GM12872 (cell line): ENCODE measurements at regions not wholly inside any gene's neighbourhood (a gene's known extent, or its start where the extent isn't known, plus 50 kb on each side); places are given as distances from the start of the nearest gene placed in this dataset.

Experiments
- TF ChIP-seq, protein P1 (sequence below): IDR thresholded peaks from 3 replicates; pipeline ENCODE4 v1.5.1; 2011; ENCODE audit warnings: low read depth, mild to moderate bottlenecking, low read length, moderate library complexity; ENCODE audit not compliant: insufficient read depth

DNA sequence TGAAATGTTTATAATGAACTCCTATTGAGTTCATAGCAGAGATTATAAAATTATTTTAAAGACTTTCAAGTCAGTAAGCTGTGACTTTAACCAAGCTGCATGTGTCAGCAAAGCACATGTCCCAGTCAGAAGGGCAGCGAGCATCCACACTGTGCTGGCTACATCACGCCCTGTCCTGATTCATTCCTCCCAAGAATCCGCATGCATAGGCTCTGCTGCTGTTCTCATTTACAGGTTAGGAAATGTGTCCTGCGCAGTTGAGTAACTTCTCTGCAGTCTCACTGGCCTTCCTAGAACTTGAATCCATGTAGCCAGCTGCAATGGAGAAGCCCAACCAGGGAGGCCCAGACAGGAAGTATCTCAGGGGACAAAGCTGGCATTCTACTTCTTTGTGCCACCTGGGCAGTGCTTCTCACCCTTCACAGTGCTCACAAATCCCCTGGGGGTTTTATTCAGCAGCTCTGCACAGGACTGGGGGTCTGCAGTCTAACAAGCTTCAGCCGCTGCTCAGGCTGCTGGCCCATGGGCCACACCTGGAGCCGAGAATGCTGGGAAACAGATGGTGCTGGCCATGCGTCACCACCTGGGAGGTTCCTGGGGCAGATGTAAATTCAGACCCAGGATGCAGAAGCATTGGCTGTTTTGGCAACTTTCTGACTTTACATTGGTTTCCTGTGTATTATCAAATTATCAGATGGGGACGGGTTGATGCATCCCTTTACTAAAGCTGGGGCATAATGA is 192.8 kb upstream of the GDF10 start:
- TF ChIP-seq, protein P1, sequence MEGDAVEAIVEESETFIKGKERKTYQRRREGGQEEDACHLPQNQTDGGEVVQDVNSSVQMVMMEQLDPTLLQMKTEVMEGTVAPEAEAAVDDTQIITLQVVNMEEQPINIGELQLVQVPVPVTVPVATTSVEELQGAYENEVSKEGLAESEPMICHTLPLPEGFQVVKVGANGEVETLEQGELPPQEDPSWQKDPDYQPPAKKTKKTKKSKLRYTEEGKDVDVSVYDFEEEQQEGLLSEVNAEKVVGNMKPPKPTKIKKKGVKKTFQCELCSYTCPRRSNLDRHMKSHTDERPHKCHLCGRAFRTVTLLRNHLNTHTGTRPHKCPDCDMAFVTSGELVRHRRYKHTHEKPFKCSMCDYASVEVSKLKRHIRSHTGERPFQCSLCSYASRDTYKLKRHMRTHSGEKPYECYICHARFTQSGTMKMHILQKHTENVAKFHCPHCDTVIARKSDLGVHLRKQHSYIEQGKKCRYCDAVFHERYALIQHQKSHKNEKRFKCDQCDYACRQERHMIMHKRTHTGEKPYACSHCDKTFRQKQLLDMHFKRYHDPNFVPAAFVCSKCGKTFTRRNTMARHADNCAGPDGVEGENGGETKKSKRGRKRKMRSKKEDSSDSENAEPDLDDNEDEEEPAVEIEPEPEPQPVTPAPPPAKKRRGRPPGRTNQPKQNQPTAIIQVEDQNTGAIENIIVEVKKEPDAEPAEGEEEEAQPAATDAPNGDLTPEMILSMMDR = no peak

DNA sequence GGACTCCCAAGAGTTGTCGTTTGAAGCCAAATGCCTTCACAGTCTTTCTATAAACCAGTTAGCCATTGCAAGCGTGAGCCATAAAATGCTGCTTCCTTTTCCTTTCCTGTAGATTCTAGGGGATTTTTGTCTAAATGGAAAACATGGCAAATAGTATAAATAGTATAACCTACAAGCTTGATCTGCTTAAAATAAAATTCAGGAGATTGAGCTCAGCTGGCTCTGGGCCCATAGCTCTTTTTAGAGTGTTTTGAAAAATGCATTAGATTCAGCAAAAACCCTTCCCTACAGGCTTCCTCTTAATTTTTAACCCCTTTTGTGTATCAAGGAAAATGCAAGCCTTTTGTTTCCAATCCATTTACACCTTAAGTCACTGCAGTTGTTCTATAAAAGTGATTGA is 190.1 kb upstream of the GDF10 start:
- TF ChIP-seq, protein P1 = no peak

DNA sequence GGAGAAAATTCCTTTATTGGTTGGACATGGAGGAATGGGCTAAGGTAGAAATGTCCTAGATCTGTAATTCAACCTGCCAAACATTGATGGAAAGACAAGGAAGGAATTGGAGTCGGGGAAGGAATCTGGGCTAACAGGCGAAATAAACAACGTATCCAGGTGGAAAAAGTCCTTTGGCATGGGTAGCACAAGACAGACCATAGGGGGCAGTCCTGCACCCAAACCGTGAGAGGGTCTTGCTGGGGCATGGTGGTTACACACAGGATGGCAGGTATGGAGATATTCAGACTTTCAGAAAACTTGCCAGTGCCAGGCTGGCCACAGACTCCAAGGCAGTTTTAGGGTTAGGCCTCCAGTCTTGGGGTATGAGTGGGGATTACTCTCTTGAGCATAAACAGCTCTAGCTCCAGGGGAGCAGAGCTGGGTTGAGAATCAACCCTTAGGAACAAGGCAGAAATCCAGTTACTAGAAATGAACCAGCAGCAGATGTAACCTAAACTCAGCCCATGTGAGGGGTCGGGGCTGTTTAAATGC is 188.6 kb upstream of the GDF10 start:
- TF ChIP-seq, protein P1 = no peak

DNA sequence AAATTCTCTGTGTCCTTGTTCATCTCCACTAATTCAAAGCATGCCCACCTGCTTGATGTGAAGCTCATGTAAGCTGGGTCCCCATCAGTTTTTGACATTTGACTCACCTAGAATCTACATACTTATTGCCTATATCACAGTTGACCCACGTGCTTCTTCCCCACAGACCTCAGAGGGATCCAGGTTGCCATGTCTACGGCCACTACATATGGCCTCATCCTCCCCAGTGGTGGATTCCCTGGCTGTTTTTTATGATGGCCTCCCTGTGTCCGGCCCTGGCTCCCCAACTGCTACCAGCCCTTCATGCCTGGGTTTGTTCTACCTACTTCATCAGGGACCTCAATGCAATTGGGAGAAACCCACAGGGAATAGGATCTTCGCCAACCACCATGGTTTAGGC is 187.4 kb upstream of the GDF10 start:
- TF ChIP-seq, protein P1 = no peak

DNA sequence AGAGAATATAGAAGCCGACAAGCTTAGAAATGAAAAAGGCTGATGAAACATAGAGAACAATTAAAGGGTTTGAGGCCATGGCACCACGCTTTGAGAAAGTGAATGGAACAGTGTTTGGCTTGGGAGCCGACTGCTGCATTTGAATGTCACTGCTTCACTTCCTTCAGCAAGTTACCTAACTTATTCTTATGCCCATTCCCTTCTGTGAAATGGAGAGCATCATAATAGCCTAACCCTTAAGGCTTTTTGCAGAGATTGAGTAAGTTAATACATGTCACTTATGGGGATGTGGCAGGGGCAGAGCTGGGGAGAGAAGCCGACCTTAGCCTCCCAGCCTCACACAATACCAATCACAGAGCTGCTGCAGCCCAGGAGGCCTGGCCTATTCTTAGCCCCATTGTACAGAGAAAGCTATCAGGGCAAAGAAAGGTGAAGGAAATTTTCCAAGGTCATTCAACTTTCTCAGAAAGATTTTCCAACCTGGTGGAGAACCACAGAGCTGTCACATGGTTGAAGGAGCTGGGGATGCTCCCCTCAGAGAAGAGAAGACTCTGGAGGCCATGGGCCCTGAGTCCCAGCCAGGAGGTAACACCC is 186.0 kb upstream of the GDF10 start:
- TF ChIP-seq, protein P1 = no peak

DNA sequence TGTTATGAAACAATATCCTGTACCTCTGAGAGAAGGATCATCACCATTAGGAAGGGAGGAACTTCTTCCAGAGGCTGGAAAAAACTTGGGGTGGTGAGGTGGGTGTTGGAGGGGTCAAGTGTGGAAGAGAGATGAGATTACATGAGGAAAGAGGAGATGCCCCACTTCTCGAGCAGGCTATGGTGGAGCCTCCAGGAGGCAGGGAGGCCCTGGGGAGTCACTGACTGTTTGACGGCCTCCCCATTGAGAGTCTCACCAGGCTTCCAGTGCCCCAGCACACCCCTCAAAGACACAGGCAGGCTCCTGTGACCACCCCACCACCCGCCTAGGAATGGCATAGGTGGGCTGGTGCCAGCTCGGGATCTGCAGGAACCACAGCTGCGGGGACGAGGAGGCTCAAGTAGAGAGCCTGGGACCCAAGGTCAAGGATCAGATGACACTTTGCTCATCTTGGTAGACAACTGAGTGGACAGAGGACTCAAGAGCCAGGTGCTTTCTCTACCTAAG is 185.3 kb upstream of the GDF10 start:
- TF ChIP-seq, protein P1 = no peak

DNA sequence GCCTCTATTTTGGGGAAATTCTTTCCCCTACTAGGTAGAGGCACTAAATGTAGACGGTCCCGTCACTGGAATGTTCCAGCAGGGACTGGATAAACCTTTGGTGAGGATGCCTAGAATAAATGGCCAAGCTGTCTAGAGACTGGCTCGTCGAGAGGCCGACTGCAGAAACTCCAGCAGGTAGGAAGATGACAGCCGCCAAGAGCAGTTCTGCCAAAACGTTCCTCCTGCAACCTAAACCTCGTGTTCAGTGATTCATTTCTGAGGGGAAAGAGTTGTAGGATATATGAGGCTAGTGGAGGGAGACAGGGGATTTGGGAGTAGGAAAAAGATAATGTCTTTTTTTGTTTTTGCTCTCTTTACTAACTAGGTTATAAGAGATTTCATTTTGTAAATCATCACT is 184.7 kb upstream of the GDF10 start:
- TF ChIP-seq, protein P1 = no peak
